IMR-90 (cell line): ENCODE measurements at regions not wholly inside any gene's neighbourhood (a gene's known extent, or its start where the extent isn't known, plus 50 kb on each side); places are given as distances from the start of the nearest gene placed in this dataset.

ENCODE experiments used
- ATAC-seq: fragments of 200-7000 bp; cut with Tn5 transposase; 2 replicates; pipeline ENCODE4 v1.9.1; 2020; ENCODE audit warnings: low read depth, mild to moderate bottlenecking, moderate library complexity
- BruUV-seq: library from RNA; stranded (reverse); fragments of 400-500 nt; replicated peaks from 2 replicates; lab custom pipeline; 2021; lab: Mats Ljungman, UMichigan
- CTCF ChIA-PET: fragments of 300-600 bp; formaldehyde crosslinking; extraction: SDS; loops from one replicate; lab custom pipeline; 2021; ENCODE audit warnings: antibody characterized with exemption; lab: Yijun Ruan, JAX
- POLR2A ChIA-PET: fragments of 300-600 bp; sonication (Branson Sonifier 250); formaldehyde crosslinking; loops from one replicate; lab custom pipeline; 2022; ENCODE audit warnings: antibody characterized with exemption; ENCODE audit not compliant: unreplicated experiment; lab: Charles Lee
- DNase-seq: peaks from one replicate; pipeline ENCODE4 v3.0.0; 2013
- H2AFZ ChIP-seq: replicated peaks from 2 replicates; pipeline ENCODE3; 2013; ENCODE audit warnings: low read length, mild to moderate bottlenecking; ENCODE audit not compliant: poor library complexity
- H2AK5ac ChIP-seq: 2 replicates; pipeline ENCODE4 v1.6.1; 2013; ENCODE audit warnings: low read depth, low read length, inconsistent platforms
- H2AK9ac ChIP-seq: replicated peaks from 2 replicates; pipeline ENCODE3; 2013; ENCODE audit warnings: mild to moderate bottlenecking, low read depth, low read length, moderate library complexity; ENCODE audit not compliant: poor library complexity
- H2BK120ac ChIP-seq: 2 replicates; pipeline ENCODE4 v1.6.1; 2013; ENCODE audit warnings: low read depth, low read length, inconsistent platforms
- H2BK15ac ChIP-seq: 3 replicates; pipeline ENCODE4 v1.6.1; 2013; ENCODE audit warnings: low read depth, low read length, inconsistent platforms
- H2BK20ac ChIP-seq: 2 replicates; pipeline ENCODE4 v1.6.1; 2013; ENCODE audit warnings: low read depth, mild to moderate bottlenecking, inconsistent platforms, low read length, moderate library complexity
- H2BK5ac ChIP-seq: 2 replicates; pipeline ENCODE4 v1.6.1; 2013; ENCODE audit warnings: mild to moderate bottlenecking, low read depth, low read length, inconsistent platforms; ENCODE audit not compliant: poor library complexity, severe bottlenecking
- H3K14ac ChIP-seq: replicated peaks from 2 replicates; pipeline ENCODE4 v1.6.1; 2013; ENCODE audit warnings: low read depth, low read length, inconsistent platforms
- H3K18ac ChIP-seq: 2 replicates; pipeline ENCODE4 v1.6.1; 2013; ENCODE audit warnings: low read depth, low read length, control low read depth
- H3K23ac ChIP-seq: 2 replicates; pipeline ENCODE4 v1.6.1; 2013; ENCODE audit warnings: low read depth, low read length, inconsistent platforms
- H3K27ac ChIP-seq: 2 replicates; pipeline ENCODE4 v1.5.1; 2013; ENCODE audit warnings: mild to moderate bottlenecking, control low read depth, low read length; ENCODE audit not compliant: insufficient read depth
- H3K27me3 ChIP-seq: 2 replicates; pipeline ENCODE4 v1.6.1; 2013; ENCODE audit warnings: low read length; ENCODE audit not compliant: control insufficient read depth, insufficient read depth
- H3K36me3 ChIP-seq: 2 replicates; pipeline ENCODE4 v1.6.1; 2013; ENCODE audit warnings: low read length, mixed read lengths; ENCODE audit not compliant: control insufficient read depth, insufficient read depth
- H3K4ac ChIP-seq: 2 replicates; pipeline ENCODE4 v1.6.1; 2013; ENCODE audit warnings: low read depth, low read length, inconsistent platforms
- H3K4me1 ChIP-seq: 2 replicates; pipeline ENCODE4 v1.6.1; 2013; ENCODE audit warnings: low read length, mixed read lengths; ENCODE audit not compliant: control insufficient read depth, insufficient read depth
- H3K4me2 ChIP-seq: 2 replicates; pipeline ENCODE4 v1.6.1; 2013; ENCODE audit warnings: low read depth, mild to moderate bottlenecking, control low read depth, low read length, moderate library complexity
- H3K4me3 ChIP-seq: 2 replicates; pipeline ENCODE4 v1.5.1; 2013; ENCODE audit warnings: low read depth, mild to moderate bottlenecking, control low read depth, low read length, moderate library complexity; ENCODE audit not compliant: insufficient read depth
- H3K56ac ChIP-seq: 2 replicates; pipeline ENCODE4 v1.6.1; 2013; ENCODE audit warnings: low read length, inconsistent platforms; ENCODE audit not compliant: insufficient read depth; ENCODE audit errors: extremely low read depth
- H3K79me1 ChIP-seq, 2 experiments: 2 replicates each; pipeline ENCODE4 v1.6.1; 2013; ENCODE audit warnings: low read length in 2 of 2, inconsistent platforms in 1 of 2, low read depth in 1 of 2
- H3K9ac ChIP-seq: 2 replicates; pipeline ENCODE4 v1.6.1; 2013; ENCODE audit warnings: low read depth, low read length, control low read depth
- H3K9me1 ChIP-seq: 2 replicates; pipeline ENCODE4 v1.6.1; 2013; ENCODE audit warnings: low read length, inconsistent platforms; ENCODE audit not compliant: insufficient read depth
- H3K9me3 ChIP-seq: 2 replicates; pipeline ENCODE4 v1.6.1; 2013; ENCODE audit warnings: low read length; ENCODE audit not compliant: control insufficient read depth, insufficient read depth
- H4K20me1 ChIP-seq: 2 replicates; pipeline ENCODE4 v1.6.1; 2013; ENCODE audit warnings: low read length, inconsistent platforms; ENCODE audit not compliant: insufficient read depth
- H4K5ac ChIP-seq: 2 replicates; pipeline ENCODE4 v1.6.1; 2013; ENCODE audit warnings: mild to moderate bottlenecking, low read depth, low read length, control low read depth
- H4K8ac ChIP-seq, 2 experiments: 2 replicates each; pipeline ENCODE4 v1.6.1; 2013; ENCODE audit warnings: low read depth in 2 of 2, low read length in 2 of 2, control low read depth in 1 of 2, inconsistent platforms in 1 of 2
- H4K91ac ChIP-seq: 2 replicates; pipeline ENCODE4 v1.6.1; 2013; ENCODE audit warnings: low read depth, low read length, inconsistent platforms; ENCODE audit not compliant: insufficient read depth
- CEBPB ChIP-seq: IDR thresholded peaks from 2 replicates; pipeline ENCODE4 v1.6.1; 2012; ENCODE audit warnings: low read depth, low read length, improper control_type of control experiment
- CHD1 ChIP-seq: IDR thresholded peaks from 2 replicates; pipeline ENCODE4 v1.6.1; 2012; ENCODE audit warnings: low read depth, low read length, improper control_type of control experiment
- ELK1 ChIP-seq: fragments of 150-350 bp; IDR thresholded peaks from 2 replicates; pipeline ENCODE4 v1.6.1; 2016; ENCODE audit warnings: low read depth, mild to moderate bottlenecking, low read length, moderate library complexity, borderline replicate concordance
- MAFK ChIP-seq: IDR thresholded peaks from 2 replicates; pipeline ENCODE4 v1.6.1; 2012; ENCODE audit warnings: low read depth, low read length, improper control_type of control experiment
- MAZ ChIP-seq: IDR thresholded peaks from 2 replicates; pipeline ENCODE4 v1.6.1; 2012; ENCODE audit warnings: low read depth, mild to moderate bottlenecking, low read length, improper control_type of control experiment, moderate library complexity, borderline replicate concordance
- MXI1 ChIP-seq: IDR thresholded peaks from 2 replicates; pipeline ENCODE4 v1.6.1; 2012; ENCODE audit warnings: low read depth, mild to moderate bottlenecking, low read length, moderate library complexity, borderline replicate concordance
- NFE2L2 ChIP-seq: fragments of 150-350 bp; IDR thresholded peaks from 2 replicates; pipeline ENCODE4 v1.6.1; 2016; ENCODE audit warnings: low read depth, mild to moderate bottlenecking, low read length
- RAD21 ChIP-seq: IDR thresholded peaks from 2 replicates; pipeline ENCODE4 v1.6.1; 2012; ENCODE audit warnings: low read length, improper control_type of control experiment
- RCOR1 ChIP-seq: IDR thresholded peaks from 2 replicates; pipeline ENCODE4 v1.6.1; 2012; ENCODE audit warnings: mild to moderate bottlenecking, low read length, improper control_type of control experiment; ENCODE audit not compliant: insufficient replicate concordance
- SMC3 ChIP-seq: fragments of 150-350 bp; IDR thresholded peaks from 2 replicates; pipeline ENCODE4 v1.6.1; 2016; ENCODE audit warnings: low read depth, mild to moderate bottlenecking, antibody characterized with exemption, low read length, moderate library complexity
- WGBS, 2 experiments: methylation state at CpG; one replicate each; pipeline versions ENCODE4 v1.1.5 to v1.1.7; 2013; ENCODE audit warnings: missing lambda C conversion rate in 2 of 2; ENCODE audit not compliant: insufficient read length in 1 of 2; ENCODE audit errors: extremely low coverage in 2 of 2; 5-methylcytosine and 5-hydroxymethylcytosine counted together
- dilution Hi-C: fragments of 300-500 bp; cut with HindIII; formaldehyde crosslinking; loops from one replicate; pipeline ENCODE4 v1.14.3; 2018; ENCODE audit warnings: low sequenced_read_pairs; ENCODE audit not compliant: unreplicated experiment
- in situ Hi-C: fragments of 300-500 bp; cut with MboI; formaldehyde crosslinking; loops from 3 replicates; pipeline ENCODE4 v1.14.3; 2019; ENCODE audit warnings: low sequenced_read_pairs, inconsistent platforms, mixed read lengths
- intact Hi-C: fragments of 100-400 bp; cut with micrococcal nuclease; formaldehyde crosslinking; loops from 2 replicates; pipeline ENCODE4 v1.10.0; 2022

GRCh38 chr2:20942646-20943125 lies 101.2 kb downstream of the APOB start:
- Histone ChIP-seq H2BK5ac (no peak overlapping the region), H3K9me1 (no peaks in the 10 kb centered on the region), H3K4me1 (no peaks in the 10 kb centered on the region), H3K23ac (no peak overlapping the region), H3K9ac (no peak overlapping the region), H3K4ac (no peak overlapping the region), H2BK120ac (no peak overlapping the region), H3K14ac (no peak overlapping the region), H3K4me2 (no peak overlapping the region), H3K9me3 (no peaks in the 10 kb centered on the region), H3K27me3 (no peaks in the 10 kb centered on the region), H2AFZ (no peak overlapping the region), H2BK20ac (no peak overlapping the region), H3K4me3 (no peak overlapping the region), H3K18ac (no peak overlapping the region), H4K91ac (no peak overlapping the region), H4K8ac (no peak overlapping the region), H2AK5ac (no peak overlapping the region), H3K56ac (no peak overlapping the region), H4K5ac (no peak overlapping the region), H4K20me1 (no peaks in the 10 kb centered on the region), H2BK15ac (no peak overlapping the region), H3K27ac (no peak overlapping the region), H3K36me3 (no peaks in the 10 kb centered on the region), H2AK9ac (no peak overlapping the region), H3K79me1 (no peaks in the 10 kb centered on the region)
- POLR2A ChIA-PET: no interaction called here
- DNase-seq (no peak), ATAC-seq (no peak)
- dilution Hi-C loops (loop anchor here (25.0 kb wide), 1 partner anchor 255 kb away; no protein-coding TSS in a partner anchor), in situ Hi-C loops (no loop called here), intact Hi-C loops (no loop called here)
- WGBS, 2 experiments: no CpG with 5 or more reads among the region's 5 CpGs
- CTCF ChIA-PET: no interaction called here
- no TSS peak for BruUV-seq
- TF ChIP-seq MXI1: no peak
- no peak for TF ChIP-seq CHD1
- TF ChIP-seq RAD21: no peak
- TF ChIP-seq RCOR1: no peak
- TF ChIP-seq MAFK: no peak
- TF ChIP-seq CEBPB: no peak
- no peak for TF ChIP-seq SMC3
- no peak for TF ChIP-seq ELK1
- TF ChIP-seq NFE2L2: no peak
- no peak for TF ChIP-seq MAZ
